GM23338 (cell line): ENCODE measurements at regions not wholly inside any gene's neighbourhood (a gene's known extent, or its start where the extent isn't known, plus 50 kb on each side); places are given as distances from the start of the nearest gene placed in this dataset.

ENCODE experiments used
- CREB1 ChIP-seq: fragments of 250-450 bp; sonication (Bioruptor Pico); IDR thresholded peaks from 2 replicates; pipeline ENCODE4 v1.5.0; 2020; ENCODE audit warnings: low read depth, mild to moderate bottlenecking, moderate library complexity
- CTCF ChIP-seq, 2 experiments: fragments of 200-600 bp in 1 of 2; sonication (generic) in 1 of 2; conservative IDR thresholded peaks; 2 replicates each; pipeline versions ENCODE4 v1.5.1 to v1.6.1; 2016 to 2017; ENCODE audit warnings: antibody characterized with exemption in 2 of 2, low read depth in 2 of 2, mild to moderate bottlenecking in 2 of 2, moderate library complexity in 1 of 2
- ETS1 ChIP-seq: IDR thresholded peaks from 2 replicates; pipeline ENCODE4 v1.6.1; 2016; ENCODE audit warnings: antibody characterized with exemption
- EZH2 ChIP-seq: fragments of 200-600 bp; sonication (generic); IDR thresholded peaks from one replicate; pipeline ENCODE4 v1.8.0; 2017; ENCODE audit warnings: antibody characterized with exemption, mild to moderate bottlenecking, low read depth; ENCODE audit not compliant: unreplicated experiment
- EZH2phosphoT487 ChIP-seq: fragments of 200-600 bp; sonication (generic); IDR thresholded peaks from one replicate; pipeline ENCODE4 v1.8.1; 2018; ENCODE audit warnings: antibody characterized with exemption; ENCODE audit not compliant: unreplicated experiment
- JUNB ChIP-seq: IDR thresholded peaks from one replicate; pipeline ENCODE4 v1.6.1; 2016; ENCODE audit warnings: antibody characterized with exemption; ENCODE audit not compliant: unreplicated experiment
- POLR2AphosphoS5 ChIP-seq: IDR thresholded peaks from 2 replicates; pipeline ENCODE4 v1.6.1; 2016; ENCODE audit warnings: antibody characterized with exemption, low read depth
- REST ChIP-seq: IDR thresholded peaks from one replicate; pipeline ENCODE4 v1.6.1; 2018; ENCODE audit warnings: antibody characterized with exemption; ENCODE audit not compliant: unreplicated experiment
- STAT1 ChIP-seq: IDR thresholded peaks from one replicate; pipeline ENCODE4 v1.6.1; 2016; ENCODE audit warnings: antibody characterized with exemption; ENCODE audit not compliant: unreplicated experiment
- ZNF331 ChIP-seq: fragments of 250-450 bp; sonication (Bioruptor Pico); IDR thresholded peaks from 2 replicates; pipeline ENCODE4 v1.5.0; 2020; ENCODE audit warnings: low read depth, mild to moderate bottlenecking, moderate library complexity
- TF ChIP-seq, protein P1 (sequence below): fragments of 250-450 bp; sonication (Bioruptor Pico); IDR thresholded peaks from 2 replicates; pipeline ENCODE4 v1.5.0; 2020; ENCODE audit warnings: mild to moderate bottlenecking, moderate library complexity

- TF ChIP-seq CTCF (conservative IDR thresholded peaks at IDR 0.05; ENCODE audit: low read depth in 2 of 2) (no peak), CREB1 (no peak), EZH2 (no peak), REST (no peak), POLR2AphosphoS5 (no peak), EZH2phosphoT487 (no peak), ETS1 (no peak), ZNF331 (CRISPR knock-in tag) (no peak), STAT1 (no peak), JUNB (no peak)
- TF ChIP-seq, protein P1, sequence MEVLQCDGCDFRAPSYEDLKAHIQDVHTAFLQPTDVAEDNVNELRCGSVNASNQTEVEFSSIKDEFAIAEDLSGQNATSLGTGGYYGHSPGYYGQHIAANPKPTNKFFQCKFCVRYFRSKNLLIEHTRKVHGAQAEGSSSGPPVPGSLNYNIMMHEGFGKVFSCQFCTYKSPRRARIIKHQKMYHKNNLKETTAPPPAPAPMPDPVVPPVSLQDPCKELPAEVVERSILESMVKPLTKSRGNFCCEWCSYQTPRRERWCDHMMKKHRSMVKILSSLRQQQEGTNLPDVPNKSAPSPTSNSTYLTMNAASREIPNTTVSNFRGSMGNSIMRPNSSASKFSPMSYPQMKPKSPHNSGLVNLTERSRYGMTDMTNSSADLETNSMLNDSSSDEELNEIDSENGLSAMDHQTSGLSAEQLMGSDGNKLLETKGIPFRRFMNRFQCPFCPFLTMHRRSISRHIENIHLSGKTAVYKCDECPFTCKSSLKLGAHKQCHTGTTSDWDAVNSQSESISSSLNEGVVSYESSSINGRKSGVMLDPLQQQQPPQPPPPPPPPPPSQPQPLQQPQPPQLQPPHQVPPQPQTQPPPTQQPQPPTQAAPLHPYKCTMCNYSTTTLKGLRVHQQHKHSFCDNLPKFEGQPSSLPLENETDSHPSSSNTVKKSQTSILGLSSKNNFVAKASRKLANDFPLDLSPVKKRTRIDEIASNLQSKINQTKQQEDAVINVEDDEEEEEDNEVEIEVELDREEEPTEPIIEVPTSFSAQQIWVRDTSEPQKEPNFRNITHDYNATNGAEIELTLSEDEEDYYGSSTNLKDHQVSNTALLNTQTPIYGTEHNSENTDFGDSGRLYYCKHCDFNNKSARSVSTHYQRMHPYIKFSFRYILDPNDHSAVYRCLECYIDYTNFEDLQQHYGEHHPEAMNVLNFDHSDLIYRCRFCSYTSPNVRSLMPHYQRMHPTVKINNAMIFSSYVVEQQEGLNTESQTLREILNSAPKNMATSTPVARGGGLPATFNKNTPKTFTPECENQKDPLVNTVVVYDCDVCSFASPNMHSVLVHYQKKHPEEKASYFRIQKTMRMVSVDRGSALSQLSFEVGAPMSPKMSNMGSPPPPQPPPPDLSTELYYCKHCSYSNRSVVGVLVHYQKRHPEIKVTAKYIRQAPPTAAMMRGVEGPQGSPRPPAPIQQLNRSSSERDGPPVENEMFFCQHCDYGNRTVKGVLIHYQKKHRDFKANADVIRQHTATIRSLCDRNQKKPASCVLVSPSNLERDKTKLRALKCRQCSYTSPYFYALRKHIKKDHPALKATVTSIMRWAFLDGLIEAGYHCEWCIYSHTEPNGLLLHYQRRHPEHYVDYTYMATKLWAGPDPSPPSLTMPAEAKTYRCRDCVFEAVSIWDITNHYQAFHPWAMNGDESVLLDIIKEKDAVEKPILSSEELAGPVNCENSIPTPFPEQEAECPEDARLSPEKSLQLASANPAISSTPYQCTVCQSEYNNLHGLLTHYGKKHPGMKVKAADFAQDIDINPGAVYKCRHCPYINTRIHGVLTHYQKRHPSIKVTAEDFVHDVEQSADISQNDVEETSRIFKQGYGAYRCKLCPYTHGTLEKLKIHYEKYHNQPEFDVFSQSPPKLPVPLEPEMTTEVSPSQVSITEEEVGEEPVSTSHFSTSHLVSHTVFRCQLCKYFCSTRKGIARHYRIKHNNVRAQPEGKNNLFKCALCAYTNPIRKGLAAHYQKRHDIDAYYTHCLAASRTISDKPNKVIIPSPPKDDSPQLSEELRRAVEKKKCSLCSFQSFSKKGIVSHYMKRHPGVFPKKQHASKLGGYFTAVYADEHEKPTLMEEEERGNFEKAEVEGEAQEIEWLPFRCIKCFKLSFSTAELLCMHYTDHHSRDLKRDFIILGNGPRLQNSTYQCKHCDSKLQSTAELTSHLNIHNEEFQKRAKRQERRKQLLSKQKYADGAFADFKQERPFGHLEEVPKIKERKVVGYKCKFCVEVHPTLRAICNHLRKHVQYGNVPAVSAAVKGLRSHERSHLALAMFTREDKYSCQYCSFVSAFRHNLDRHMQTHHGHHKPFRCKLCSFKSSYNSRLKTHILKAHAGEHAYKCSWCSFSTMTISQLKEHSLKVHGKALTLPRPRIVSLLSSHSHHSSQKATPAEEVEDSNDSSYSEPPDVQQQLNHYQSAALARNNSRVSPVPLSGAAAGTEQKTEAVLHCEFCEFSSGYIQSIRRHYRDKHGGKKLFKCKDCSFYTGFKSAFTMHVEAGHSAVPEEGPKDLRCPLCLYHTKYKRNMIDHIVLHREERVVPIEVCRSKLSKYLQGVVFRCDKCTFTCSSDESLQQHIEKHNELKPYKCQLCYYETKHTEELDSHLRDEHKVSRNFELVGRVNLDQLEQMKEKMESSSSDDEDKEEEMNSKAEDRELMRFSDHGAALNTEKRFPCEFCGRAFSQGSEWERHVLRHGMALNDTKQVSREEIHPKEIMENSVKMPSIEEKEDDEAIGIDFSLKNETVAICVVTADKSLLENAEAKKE (CRISPR knock-in tag): no peak
These were observed 56.6 kb upstream of the CALM2 start for GRCh38 chr2:47232738-47233415.
